ENCODE measurements at regions not wholly inside any gene's neighbourhood (a gene's known extent, or its start where the extent isn't known, plus 50 kb on each side); places are given as distances from the start of the nearest gene placed in this dataset.

DNA sequence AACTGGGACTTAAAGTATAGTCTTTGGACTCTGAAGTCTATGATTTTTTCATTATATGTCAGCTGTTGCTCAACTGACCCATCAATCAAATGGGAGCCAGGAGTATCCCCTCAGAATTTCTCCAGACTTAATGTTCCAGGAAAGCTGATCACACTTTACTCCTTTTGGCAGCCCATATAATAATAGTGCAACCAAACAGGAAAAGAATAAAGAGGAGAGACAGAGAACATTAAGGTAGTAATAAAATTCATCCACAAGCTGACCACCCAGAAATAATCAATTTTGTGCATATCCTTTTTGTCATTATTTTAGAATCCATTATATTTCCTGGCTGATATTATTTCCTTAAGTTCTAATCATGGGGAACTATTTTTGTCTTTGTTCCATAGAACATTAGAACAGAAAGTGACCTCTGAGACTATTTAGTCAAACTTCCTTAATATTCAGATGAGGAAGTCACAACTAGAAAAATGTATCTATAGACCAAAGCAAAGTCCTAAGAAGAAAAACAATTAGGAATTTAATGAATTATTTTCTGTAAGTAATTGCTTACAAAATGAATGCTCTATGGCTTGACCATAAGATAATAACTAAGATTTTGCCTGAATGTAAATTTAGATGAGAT, 238.1 kb upstream of the SEL1L start (continued):
- no peak for TF ChIP-seq ZNF785 (tag by site-specific recombination; IDR thresholded peaks at IDR 0.05)
- TF ChIP-seq ZNF239 (tag by site-specific recombination; IDR thresholded peaks at IDR 0.05) = no peak
- no peak for TF ChIP-seq ZFP3 (tag by site-specific recombination; IDR thresholded peaks at IDR 0.05; ENCODE audit: low read depth)

DNA sequence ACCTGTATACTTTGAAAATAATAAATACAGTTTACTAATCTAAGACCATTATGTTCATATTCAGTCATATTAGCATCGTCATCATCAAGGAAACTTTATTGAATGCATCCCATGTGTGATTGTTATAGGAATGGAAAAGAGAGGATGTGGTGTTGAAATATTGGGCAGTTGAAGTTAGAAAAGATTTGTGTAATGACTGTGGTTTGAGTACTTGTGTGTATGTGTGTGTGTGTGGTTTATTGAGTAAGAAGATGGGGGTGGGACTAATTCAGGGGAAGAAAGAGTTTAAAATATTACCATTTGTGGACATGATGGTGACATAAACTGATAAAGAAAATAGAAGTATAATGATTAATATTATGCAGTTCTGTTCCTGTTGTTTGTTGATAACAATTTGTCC, 238.7 kb upstream of the SEL1L start:
- no peak overlapping the region for H3K27ac ChIP-seq (ENCODE audit: extremely low read depth, low read depth, low read length)
- CTCF ChIA-PET = no interaction called here
- H3K36me3 ChIP-seq (ENCODE audit: control insufficient read depth in 2 of 2, insufficient read depth in 1 of 2, low read length in 2 of 2) = no peaks in the 10 kb centered on the region
- H3K9me3 ChIP-seq (ENCODE audit: control insufficient read depth, insufficient read depth, low read depth, low read length) = no peaks in the 10 kb centered on the region
- TF ChIP-seq, protein P1, sequence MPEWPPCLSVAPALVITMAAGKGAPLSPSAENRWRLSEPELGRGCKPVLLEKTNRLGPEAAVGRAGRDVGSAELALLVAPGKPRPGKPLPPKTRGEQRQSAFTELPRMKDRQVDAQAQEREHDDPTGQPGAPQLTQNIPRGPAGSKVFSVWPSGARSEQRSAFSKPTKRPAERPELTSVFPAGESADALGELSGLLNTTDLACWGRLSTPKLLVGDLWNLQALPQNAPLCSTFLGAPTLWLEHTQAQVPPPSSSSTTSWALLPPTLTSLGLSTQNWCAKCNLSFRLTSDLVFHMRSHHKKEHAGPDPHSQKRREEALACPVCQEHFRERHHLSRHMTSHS (tag by site-specific recombination; IDR thresholded peaks at IDR 0.05) = no peak
- TF ChIP-seq ZSCAN23 (tag by site-specific recombination; IDR thresholded peaks at IDR 0.05) (no peak), ZNF426 (tag by site-specific recombination; IDR thresholded peaks at IDR 0.05) (no peak), ZNF600 (tag by site-specific recombination; IDR thresholded peaks at IDR 0.05) (no peak), ZSCAN30 (tag by site-specific recombination; IDR thresholded peaks at IDR 0.05) (no peak), ZBTB8A (tag by site-specific recombination; IDR thresholded peaks at IDR 0.05) (no peak), ZFP41 (tag by site-specific recombination; IDR thresholded peaks at IDR 0.05; ENCODE audit: borderline replicate concordance) (no peak), ZBTB21 (tag by site-specific recombination; IDR thresholded peaks at IDR 0.05) (no peak), MZF1 (tag by site-specific recombination; IDR thresholded peaks at IDR 0.05; ENCODE audit: borderline replicate concordance) (no peak)
- TF ChIP-seq, protein P2, sequence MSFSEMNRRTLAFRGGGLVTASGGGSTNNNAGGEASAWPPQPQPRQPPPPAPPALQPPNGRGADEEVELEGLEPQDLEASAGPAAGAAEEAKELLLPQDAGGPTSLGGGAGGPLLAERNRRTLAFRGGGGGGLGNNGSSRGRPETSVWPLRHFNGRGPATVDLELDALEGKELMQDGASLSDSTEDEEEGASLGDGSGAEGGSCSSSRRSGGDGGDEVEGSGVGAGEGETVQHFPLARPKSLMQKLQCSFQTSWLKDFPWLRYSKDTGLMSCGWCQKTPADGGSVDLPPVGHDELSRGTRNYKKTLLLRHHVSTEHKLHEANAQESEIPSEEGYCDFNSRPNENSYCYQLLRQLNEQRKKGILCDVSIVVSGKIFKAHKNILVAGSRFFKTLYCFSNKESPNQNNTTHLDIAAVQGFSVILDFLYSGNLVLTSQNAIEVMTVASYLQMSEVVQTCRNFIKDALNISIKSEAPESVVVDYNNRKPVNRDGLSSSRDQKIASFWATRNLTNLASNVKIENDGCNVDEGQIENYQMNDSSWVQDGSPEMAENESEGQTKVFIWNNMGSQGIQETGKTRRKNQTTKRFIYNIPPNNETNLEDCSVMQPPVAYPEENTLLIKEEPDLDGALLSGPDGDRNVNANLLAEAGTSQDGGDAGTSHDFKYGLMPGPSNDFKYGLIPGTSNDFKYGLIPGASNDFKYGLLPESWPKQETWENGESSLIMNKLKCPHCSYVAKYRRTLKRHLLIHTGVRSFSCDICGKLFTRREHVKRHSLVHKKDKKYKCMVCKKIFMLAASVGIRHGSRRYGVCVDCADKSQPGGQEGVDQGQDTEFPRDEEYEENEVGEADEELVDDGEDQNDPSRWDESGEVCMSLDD (tag by site-specific recombination; IDR thresholded peaks at IDR 0.05) = no peak
- TF ChIP-seq, protein P3, sequence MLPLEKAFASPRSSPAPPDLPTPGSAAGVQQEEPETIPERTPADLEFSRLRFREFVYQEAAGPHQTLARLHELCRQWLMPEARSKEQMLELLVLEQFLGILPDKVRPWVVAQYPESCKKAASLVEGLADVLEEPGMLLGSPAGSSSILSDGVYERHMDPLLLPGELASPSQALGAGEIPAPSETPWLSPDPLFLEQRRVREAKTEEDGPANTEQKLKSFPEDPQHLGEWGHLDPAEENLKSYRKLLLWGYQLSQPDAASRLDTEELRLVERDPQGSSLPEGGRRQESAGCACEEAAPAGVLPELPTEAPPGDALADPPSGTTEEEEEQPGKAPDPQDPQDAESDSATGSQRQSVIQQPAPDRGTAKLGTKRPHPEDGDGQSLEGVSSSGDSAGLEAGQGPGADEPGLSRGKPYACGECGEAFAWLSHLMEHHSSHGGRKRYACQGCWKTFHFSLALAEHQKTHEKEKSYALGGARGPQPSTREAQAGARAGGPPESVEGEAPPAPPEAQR (tag by site-specific recombination; IDR thresholded peaks at IDR 0.05) = no peak
- POLR2A ChIA-PET = no interaction called here
- no peaks in the 10 kb centered on the region for H3K4me1 ChIP-seq (ENCODE audit: control insufficient read depth, insufficient read depth, low read length)
- H3K4me3 ChIP-seq (ENCODE audit: low read depth, low read length) = no peak overlapping the region

DNA sequence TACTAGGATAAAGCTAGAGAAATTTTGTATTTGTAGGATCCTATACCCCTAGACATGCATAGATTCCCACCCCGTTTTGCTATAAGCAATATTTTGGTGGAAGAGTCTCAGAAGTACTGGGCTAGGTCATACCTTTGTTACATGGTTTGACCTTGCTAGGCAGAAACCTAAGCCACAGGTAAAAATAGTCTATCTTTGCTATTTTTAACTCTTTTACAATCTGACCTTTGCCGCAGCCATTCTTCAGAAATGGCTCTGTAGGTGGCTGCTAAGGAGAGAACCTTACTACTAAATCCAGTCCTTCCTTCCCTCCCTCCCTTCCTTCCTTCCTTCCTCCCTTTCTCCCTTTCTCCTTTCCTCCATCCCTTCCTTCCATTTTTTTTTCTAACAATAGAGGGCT, 242.9 kb upstream of the SEL1L start:
- Histone ChIP-seq H3K4me3 (ENCODE audit: low read depth, low read length) (no peak overlapping the region), H3K9me3 (ENCODE audit: control insufficient read depth, insufficient read depth, low read depth, low read length) (no peaks in the 10 kb centered on the region), H3K36me3 (ENCODE audit: control insufficient read depth in 2 of 2, insufficient read depth in 1 of 2, low read length in 2 of 2) (no peaks in the 10 kb centered on the region), H3K4me1 (ENCODE audit: control insufficient read depth, insufficient read depth, low read length) (no peaks in the 10 kb centered on the region), H3K27ac (ENCODE audit: extremely low read depth, low read depth, low read length) (no peak overlapping the region)
- CTCF ChIA-PET = no interaction called here
- POLR2A ChIA-PET = no interaction called here
- TF ChIP-seq ZNF658 (tag by site-specific recombination; IDR thresholded peaks at IDR 0.05) (no peak), ZNF664 (tag by site-specific recombination; IDR thresholded peaks at IDR 0.05) (no peak), ZNF777 (tag by site-specific recombination; IDR thresholded peaks at IDR 0.05; ENCODE audit: borderline replicate concordance) (no peak), ZNF169 (tag by site-specific recombination; IDR thresholded peaks at IDR 0.05) (no peak), GLI4 (tag by site-specific recombination; IDR thresholded peaks at IDR 0.05) (no peak), ZNF416 (tag by site-specific recombination; IDR thresholded peaks at IDR 0.05) (no peak)
- TF ChIP-seq, protein P4, sequence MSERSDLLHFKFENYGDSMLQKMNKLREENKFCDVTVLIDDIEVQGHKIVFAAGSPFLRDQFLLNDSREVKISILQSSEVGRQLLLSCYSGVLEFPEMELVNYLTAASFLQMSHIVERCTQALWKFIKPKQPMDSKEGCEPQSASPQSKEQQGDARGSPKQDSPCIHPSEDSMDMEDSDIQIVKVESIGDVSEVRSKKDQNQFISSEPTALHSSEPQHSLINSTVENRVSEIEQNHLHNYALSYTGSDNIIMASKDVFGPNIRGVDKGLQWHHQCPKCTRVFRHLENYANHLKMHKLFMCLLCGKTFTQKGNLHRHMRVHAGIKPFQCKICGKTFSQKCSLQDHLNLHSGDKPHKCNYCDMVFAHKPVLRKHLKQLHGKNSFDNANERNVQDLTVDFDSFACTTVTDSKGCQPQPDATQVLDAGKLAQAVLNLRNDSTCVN (tag by site-specific recombination; optimal IDR thresholded peaks at IDR 0.05) = no peak
- TF ChIP-seq, protein P5, sequence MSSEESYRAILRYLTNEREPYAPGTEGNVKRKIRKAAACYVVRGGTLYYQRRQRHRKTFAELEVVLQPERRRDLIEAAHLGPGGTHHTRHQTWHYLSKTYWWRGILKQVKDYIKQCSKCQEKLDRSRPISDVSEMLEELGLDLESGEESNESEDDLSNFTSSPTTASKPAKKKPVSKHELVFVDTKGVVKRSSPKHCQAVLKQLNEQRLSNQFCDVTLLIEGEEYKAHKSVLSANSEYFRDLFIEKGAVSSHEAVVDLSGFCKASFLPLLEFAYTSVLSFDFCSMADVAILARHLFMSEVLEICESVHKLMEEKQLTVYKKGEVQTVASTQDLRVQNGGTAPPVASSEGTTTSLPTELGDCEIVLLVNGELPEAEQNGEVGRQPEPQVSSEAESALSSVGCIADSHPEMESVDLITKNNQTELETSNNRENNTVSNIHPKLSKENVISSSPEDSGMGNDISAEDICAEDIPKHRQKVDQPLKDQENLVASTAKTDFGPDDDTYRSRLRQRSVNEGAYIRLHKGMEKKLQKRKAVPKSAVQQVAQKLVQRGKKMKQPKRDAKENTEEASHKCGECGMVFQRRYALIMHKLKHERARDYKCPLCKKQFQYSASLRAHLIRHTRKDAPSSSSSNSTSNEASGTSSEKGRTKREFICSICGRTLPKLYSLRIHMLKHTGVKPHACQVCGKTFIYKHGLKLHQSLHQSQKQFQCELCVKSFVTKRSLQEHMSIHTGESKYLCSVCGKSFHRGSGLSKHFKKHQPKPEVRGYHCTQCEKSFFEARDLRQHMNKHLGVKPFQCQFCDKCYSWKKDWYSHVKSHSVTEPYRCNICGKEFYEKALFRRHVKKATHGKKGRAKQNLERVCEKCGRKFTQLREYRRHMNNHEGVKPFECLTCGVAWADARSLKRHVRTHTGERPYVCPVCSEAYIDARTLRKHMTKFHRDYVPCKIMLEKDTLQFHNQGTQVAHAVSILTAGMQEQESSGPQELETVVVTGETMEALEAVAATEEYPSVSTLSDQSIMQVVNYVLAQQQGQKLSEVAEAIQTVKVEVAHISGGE (tag by site-specific recombination; conservative IDR thresholded peaks at IDR 0.05; ENCODE audit: low read depth) = no peak
- TF ChIP-seq, protein P6, sequence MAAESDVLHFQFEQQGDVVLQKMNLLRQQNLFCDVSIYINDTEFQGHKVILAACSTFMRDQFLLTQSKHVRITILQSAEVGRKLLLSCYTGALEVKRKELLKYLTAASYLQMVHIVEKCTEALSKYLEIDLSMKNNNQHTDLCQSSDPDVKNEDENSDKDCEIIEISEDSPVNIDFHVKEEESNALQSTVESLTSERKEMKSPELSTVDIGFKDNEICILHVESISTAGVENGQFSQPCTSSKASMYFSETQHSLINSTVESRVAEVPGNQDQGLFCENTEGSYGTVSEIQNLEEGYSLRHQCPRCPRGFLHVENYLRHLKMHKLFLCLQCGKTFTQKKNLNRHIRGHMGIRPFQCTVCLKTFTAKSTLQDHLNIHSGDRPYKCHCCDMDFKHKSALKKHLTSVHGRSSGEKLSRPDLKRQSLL (tag by site-specific recombination; IDR thresholded peaks at IDR 0.05) = no peak
